GM19455 (cell line): ENCODE measurements at regions not wholly inside any gene's neighbourhood (a gene's known extent, or its start where the extent isn't known, plus 50 kb on each side); places are given as distances from the start of the nearest gene placed in this dataset.

Experiments
- ATAC-seq: cut with Tn5 transposase; IDR thresholded peaks from one replicate; pipeline ENCODE4 v1.9.1; 2021; ENCODE audit not compliant: unreplicated experiment

GRCh38 chr5:8756498-8757084 is 789.3 kb downstream of the SEMA5A start:
- ATAC-seq, result no peak

GRCh38 chr5:8765886-8766285 is 780.0 kb downstream of the SEMA5A start:
- no peak for ATAC-seq

- no peak for ATAC-seq
Measured at GRCh38 chr5:8766448-8766847, 779.4 kb downstream of the SEMA5A start.

- no peak for ATAC-seq
Measured at GRCh38 chr5:8767111-8767510, 778.8 kb downstream of the SEMA5A start.

- ATAC-seq, result no peak
Measured at GRCh38 chr5:8767746-8768145, 778.1 kb downstream of the SEMA5A start.

GRCh38 chr5:8769631-8770030 is 776.2 kb downstream of the SEMA5A start:
- no peak for ATAC-seq

GRCh38 chr5:8770431-8770830 is 775.4 kb downstream of the SEMA5A start:
- ATAC-seq, result no peak

GRCh38 chr5:8773046-8773615 is 772.7 kb downstream of the SEMA5A start:
- no peak for ATAC-seq

- ATAC-seq, result no peak
Measured at GRCh38 chr5:8784692-8785091, 761.2 kb downstream of the SEMA5A start.

GRCh38 chr5:8788246-8788645 is 757.6 kb downstream of the SEMA5A start:
- ATAC-seq, result no peak

- ATAC-seq, result no peak
Measured at GRCh38 chr5:8805653-8806052, 740.2 kb downstream of the SEMA5A start.

GRCh38 chr5:8807636-8808035 is 738.2 kb downstream of the SEMA5A start:
- ATAC-seq, result no peak

GRCh38 chr5:8811581-8811980 is 734.3 kb downstream of the SEMA5A start:
- ATAC-seq, result no peak

GRCh38 chr5:8813180-8813579 is 732.7 kb downstream of the SEMA5A start:
- ATAC-seq, result no peak

GRCh38 chr5:8814105-8814504 is 731.8 kb downstream of the SEMA5A start:
- no peak for ATAC-seq

- ATAC-seq, result no peak
Measured at GRCh38 chr5:8824371-8824770, 721.5 kb downstream of the SEMA5A start.

- no peak for ATAC-seq
Measured at GRCh38 chr5:8825139-8825757, 720.6 kb downstream of the SEMA5A start.

- ATAC-seq, result no peak
Measured at GRCh38 chr5:8826508-8826907, 719.4 kb downstream of the SEMA5A start.

GRCh38 chr5:8827696-8828095 is 718.2 kb downstream of the SEMA5A start:
- no peak for ATAC-seq

GRCh38 chr5:8828596-8829322 is 717.1 kb downstream of the SEMA5A start:
- no peak for ATAC-seq

- ATAC-seq, result no peak
Measured at GRCh38 chr5:8829323-8830029, 716.4 kb downstream of the SEMA5A start.
